ENCODE measurements at regions not wholly inside any gene's neighbourhood (a gene's known extent, or its start where the extent isn't known, plus 50 kb on each side); places are given as distances from the start of the nearest gene placed in this dataset.

- H3K4me1 ChIP-seq (ENCODE audit: low read length), result no peaks in the 10 kb centered on the region; the same call in 1 of the 2 replicates
- no peaks in the 10 kb centered on the region for H3K27me3 ChIP-seq (replicated peaks; ENCODE audit: insufficient read depth, low read length)
- DNase-seq, result no peak
- H3K36me3 ChIP-seq (replicated peaks; ENCODE audit: insufficient read depth, low read length), result no peaks in the 10 kb centered on the region
- no peak overlapping the region for H3K9ac ChIP-seq (ENCODE audit: low read length)
- no peak overlapping the region for H3K27ac ChIP-seq (ENCODE audit: low read length)
- no peak for TF ChIP-seq EZH2 (optimal IDR thresholded peaks at IDR 0.05; ENCODE audit: low read depth, low read length)
- no peak for TF ChIP-seq EZH2phosphoT487 (IDR thresholded peaks at IDR 0.05; ENCODE audit: low read length)
- no peak for TF ChIP-seq CTCF (IDR thresholded peaks at IDR 0.05; ENCODE audit: low read length)
- H3K4me2 ChIP-seq (ENCODE audit: low read depth, low read length), result no peak overlapping the region
- H2AFZ ChIP-seq (ENCODE audit: low read length), result no peak overlapping the region
- no peaks in the 10 kb centered on the region for H3F3A ChIP-seq (ENCODE audit: insufficient read depth, low read length)
- H3K9me3 ChIP-seq (replicated peaks; ENCODE audit: insufficient read depth, low read length), result no peaks in the 10 kb centered on the region
- H3K9me2 ChIP-seq (replicated peaks; ENCODE audit: insufficient read depth, low read length), result no peaks in the 10 kb centered on the region
- no peaks in the 10 kb centered on the region for H3K79me2 ChIP-seq (ENCODE audit: low read length)
- no peaks in the 10 kb centered on the region for H4K20me1 ChIP-seq (ENCODE audit: insufficient read depth, low read length)
- H3K4me3 ChIP-seq (ENCODE audit: low read length), result no peak overlapping the region
Observed at GRCh38 chr7:21099955-21100354, 313.3 kb upstream of the SP8 start.

- Histone ChIP-seq H3K4me2 (ENCODE audit: low read depth, low read length) (no peak overlapping the region), H3K9me3 (replicated peaks; ENCODE audit: insufficient read depth, low read length) (no peaks in the 10 kb centered on the region), H3K27me3 (replicated peaks; ENCODE audit: insufficient read depth, low read length) (no peaks in the 10 kb centered on the region), H3K9ac (ENCODE audit: low read length) (no peak overlapping the region), H4K20me1 (ENCODE audit: insufficient read depth, low read length) (no peaks in the 10 kb centered on the region), H3K4me1 (ENCODE audit: low read length) (no peaks in the 10 kb centered on the region; the same call in 1 of the 2 replicates), H3K27ac (ENCODE audit: low read length) (no peak overlapping the region), H3K79me2 (ENCODE audit: low read length) (no peaks in the 10 kb centered on the region), H2AFZ (ENCODE audit: low read length) (no peak overlapping the region), H3K36me3 (replicated peaks; ENCODE audit: insufficient read depth, low read length) (no peaks in the 10 kb centered on the region), H3F3A (ENCODE audit: insufficient read depth, low read length) (no peaks in the 10 kb centered on the region), H3K4me3 (ENCODE audit: low read length) (no peak overlapping the region), H3K9me2 (replicated peaks; ENCODE audit: insufficient read depth, low read length) (no peaks in the 10 kb centered on the region)
- TF ChIP-seq CTCF (IDR thresholded peaks at IDR 0.05; ENCODE audit: low read length) (no peak), EZH2 (optimal IDR thresholded peaks at IDR 0.05; ENCODE audit: low read depth, low read length) (no peak), EZH2phosphoT487 (IDR thresholded peaks at IDR 0.05; ENCODE audit: low read length) (no peak)
- DNase-seq, result no peak
Observed at GRCh38 chr7:21101541-21101940, 314.9 kb upstream of the SP8 start.

- H3K4me3 ChIP-seq (ENCODE audit: low read length), result no peak overlapping the region
- no peaks in the 10 kb centered on the region for H3K9me2 ChIP-seq (replicated peaks; ENCODE audit: insufficient read depth, low read length)
- H4K20me1 ChIP-seq (ENCODE audit: insufficient read depth, low read length), result no peaks in the 10 kb centered on the region
- no peak overlapping the region for H2AFZ ChIP-seq (ENCODE audit: low read length)
- no peak for DNase-seq
- TF ChIP-seq EZH2phosphoT487 (IDR thresholded peaks at IDR 0.05; ENCODE audit: low read length) (no peak), EZH2 (optimal IDR thresholded peaks at IDR 0.05; ENCODE audit: low read depth, low read length) (no peak), CTCF (IDR thresholded peaks at IDR 0.05; ENCODE audit: low read length) (no peak)
- no peak overlapping the region for H3K27ac ChIP-seq (ENCODE audit: low read length)
- H3K4me1 ChIP-seq (ENCODE audit: low read length), result no peaks in the 10 kb centered on the region; the same call in 1 of the 2 replicates
- H3K79me2 ChIP-seq (ENCODE audit: low read length), result no peaks in the 10 kb centered on the region
- no peak overlapping the region for H3K4me2 ChIP-seq (ENCODE audit: low read depth, low read length)
- no peaks in the 10 kb centered on the region for H3K9me3 ChIP-seq (replicated peaks; ENCODE audit: insufficient read depth, low read length)
- no peaks in the 10 kb centered on the region for H3K36me3 ChIP-seq (replicated peaks; ENCODE audit: insufficient read depth, low read length)
- H3K9ac ChIP-seq (ENCODE audit: low read length), result no peak overlapping the region
- H3K27me3 ChIP-seq (replicated peaks; ENCODE audit: insufficient read depth, low read length), result no peaks in the 10 kb centered on the region
- no peaks in the 10 kb centered on the region for H3F3A ChIP-seq (ENCODE audit: insufficient read depth, low read length)
Observed at GRCh38 chr7:21103426-21104123, 316.9 kb upstream of the SP8 start.

Data from MM.1S (cell line).